ENCODE measurements at regions not wholly inside any gene's neighbourhood (a gene's known extent, or its start where the extent isn't known, plus 50 kb on each side); places are given as distances from the start of the nearest gene placed in this dataset.

DNA sequence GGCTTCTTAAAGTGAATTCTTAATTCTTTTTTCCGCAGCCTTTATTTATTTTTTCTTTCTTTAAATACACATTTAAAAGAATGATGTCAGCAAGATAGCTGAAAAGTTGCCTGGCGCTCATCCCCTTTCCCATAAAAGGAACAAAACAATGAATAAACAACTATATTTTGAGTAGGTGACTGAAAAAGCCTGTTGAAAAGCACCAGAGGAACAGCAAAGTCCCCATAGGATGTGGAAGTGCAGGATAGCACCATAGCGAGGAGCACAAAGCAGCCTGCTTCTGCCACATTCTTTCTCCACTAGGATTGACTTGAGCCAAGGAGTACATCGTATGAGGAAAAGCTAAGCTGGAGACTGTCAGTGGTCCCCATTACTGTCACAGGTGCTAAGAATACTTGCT, 754.9 kb downstream of the SQOR start:
- no peak for TF ChIP-seq CTCF (IDR thresholded peaks at IDR 0.05; ENCODE audit: insufficient read depth, low read depth, low read length, missing control alignments)
- H3K4me3 ChIP-seq (ENCODE audit: low read depth, low read length) = no peak overlapping the region
- DNase-seq (ENCODE audit: low read depth) = no peak

- no peak for TF ChIP-seq CTCF (IDR thresholded peaks at IDR 0.05; ENCODE audit: insufficient read depth, low read depth, low read length, missing control alignments)
- no peak for DNase-seq (ENCODE audit: low read depth)
- H3K4me3 ChIP-seq (ENCODE audit: low read depth, low read length) = no peak overlapping the region
Measured at GRCh38 chr15:46394463-46394862, 759.6 kb downstream of the SQOR start.

DNA sequence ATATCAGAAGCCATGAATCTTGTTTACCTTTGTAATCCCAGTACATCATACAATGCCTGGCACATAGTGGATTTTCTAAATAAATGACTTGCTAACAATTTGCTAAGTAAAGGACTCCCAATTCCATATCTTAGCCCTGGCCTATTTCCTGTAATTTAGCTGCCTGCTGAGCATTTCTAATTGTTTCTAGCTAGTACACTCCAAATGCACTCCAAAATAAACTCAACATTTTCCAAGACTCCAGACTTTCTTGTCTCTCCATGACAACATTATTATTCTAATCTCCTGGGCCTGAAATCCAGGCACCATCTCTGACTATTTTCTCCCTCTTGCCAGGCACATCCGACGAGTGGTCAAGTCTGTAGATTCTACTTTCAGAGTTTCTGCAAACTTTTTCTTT, 773.5 kb downstream of the SQOR start:
- DNase-seq (ENCODE audit: low read depth) = no peak
- TF ChIP-seq CTCF (IDR thresholded peaks at IDR 0.05; ENCODE audit: insufficient read depth, low read depth, low read length, missing control alignments) = no peak
- no peak overlapping the region for H3K4me3 ChIP-seq (ENCODE audit: low read depth, low read length)

- H3K4me3 ChIP-seq (ENCODE audit: low read depth, low read length) = no peak overlapping the region
- DNase-seq (ENCODE audit: low read depth) = no peak
- TF ChIP-seq CTCF (IDR thresholded peaks at IDR 0.05; ENCODE audit: insufficient read depth, low read depth, low read length, missing control alignments) = no peak
Measured at GRCh38 chr15:46409841-46410301, 775.0 kb downstream of the SQOR start.

DNA sequence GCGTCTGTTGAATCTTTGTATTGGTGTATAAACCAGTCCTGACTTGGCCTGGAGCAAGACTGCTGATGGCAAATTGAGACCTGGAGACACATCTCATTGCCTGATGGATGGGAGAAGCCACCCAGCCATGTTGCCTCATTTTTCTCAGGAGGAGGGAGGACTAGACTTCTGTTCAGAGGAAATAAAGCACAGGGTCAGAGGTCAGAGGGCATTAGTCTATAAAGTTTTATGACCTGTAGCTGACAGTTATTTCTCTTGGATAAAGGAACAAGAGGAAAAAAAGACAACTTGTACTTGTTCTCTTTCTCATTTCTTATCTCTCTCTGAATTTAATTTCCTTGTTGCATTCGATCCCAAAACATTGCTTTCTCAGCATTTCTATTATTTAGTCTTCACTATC, 775.9 kb downstream of the SQOR start:
- no peak overlapping the region for H3K4me3 ChIP-seq (ENCODE audit: low read depth, low read length)
- TF ChIP-seq CTCF (IDR thresholded peaks at IDR 0.05; ENCODE audit: insufficient read depth, low read depth, low read length, missing control alignments) = no peak
- no peak for DNase-seq (ENCODE audit: low read depth)

- no peak for TF ChIP-seq CTCF (IDR thresholded peaks at IDR 0.05; ENCODE audit: insufficient read depth, low read depth, low read length, missing control alignments)
- no peak for DNase-seq (ENCODE audit: low read depth)
- H3K4me3 ChIP-seq (ENCODE audit: low read depth, low read length) = no peak overlapping the region
Measured at GRCh38 chr15:46411900-46412299, 777.1 kb downstream of the SQOR start.

GRCh38 chr15:46413799-46414198, 779.0 kb downstream of the SQOR start:
- DNase-seq (ENCODE audit: low read depth) = no peak
- TF ChIP-seq CTCF (IDR thresholded peaks at IDR 0.05; ENCODE audit: insufficient read depth, low read depth, low read length, missing control alignments) = no peak
- H3K4me3 ChIP-seq (ENCODE audit: low read depth, low read length) = no peak overlapping the region
